Activated naive CD8-positive, alpha-beta T cell treated with anti-CD3 and anti-CD28 coated beads for 36 hours (primary cell): ENCODE measurements at regions not wholly inside any gene's neighbourhood (a gene's known extent, or its start where the extent isn't known, plus 50 kb on each side); places are given as distances from the start of the nearest gene placed in this dataset.

Experiments
- DNase-seq: peaks from one replicate; pipeline ENCODE4 v3.0.0; 2021
- H3K27ac Mint-ChIP-seq: one replicate; pipeline ENCODE4 v1.8.0; 2022; ENCODE audit warnings: mild to moderate bottlenecking, moderate library complexity, mixed read lengths
- H3K27me3 Mint-ChIP-seq: one replicate; pipeline ENCODE4 v1.8.0; 2022; ENCODE audit warnings: mild to moderate bottlenecking, mixed read lengths
- H3K36me3 Mint-ChIP-seq: one replicate; pipeline ENCODE4 v1.8.0; 2021; ENCODE audit warnings: mild to moderate bottlenecking, mixed read lengths
- H3K4me1 Mint-ChIP-seq: one replicate; pipeline ENCODE4 v1.8.0; 2021; ENCODE audit warnings: mixed read lengths
- H3K4me3 Mint-ChIP-seq: one replicate; pipeline ENCODE4 v1.8.0; 2022; ENCODE audit warnings: mild to moderate bottlenecking, moderate library complexity, mixed read lengths
- H3K9me3 Mint-ChIP-seq: one replicate; pipeline ENCODE4 v1.8.0; 2022; ENCODE audit warnings: mixed read lengths

GRCh38 chr1:79090985-79091384 lies 84.5 kb upstream of the ADGRL4 start:
- H3K9me3 Mint-ChIP-seq, result no peaks in the 10 kb centered on the region
- no peak overlapping the region for H3K4me3 Mint-ChIP-seq
- no peaks in the 10 kb centered on the region for H3K4me1 Mint-ChIP-seq
- H3K36me3 Mint-ChIP-seq, result no peaks in the 10 kb centered on the region
- no peak overlapping the region for H3K27ac Mint-ChIP-seq
- H3K27me3 Mint-ChIP-seq, result no peaks in the 10 kb centered on the region
- DNase-seq, result no peak

GRCh38 chr1:79089946-79090345 lies 83.4 kb upstream of the ADGRL4 start:
- Mint-ChIP-seq H3K36me3 (no peaks in the 10 kb centered on the region), H3K4me3 (no peak overlapping the region), H3K4me1 (no peaks in the 10 kb centered on the region), H3K27ac (no peak overlapping the region), H3K9me3 (no peaks in the 10 kb centered on the region), H3K27me3 (no peaks in the 10 kb centered on the region)
- no peak for DNase-seq

GRCh38 chr1:79082233-79082632 lies 75.7 kb upstream of the ADGRL4 start:
- H3K4me3 Mint-ChIP-seq, result no peak overlapping the region
- H3K9me3 Mint-ChIP-seq, result peaks cover 1% of the 10 kb centered on the region
- H3K4me1 Mint-ChIP-seq, result no peaks in the 10 kb centered on the region
- no peak overlapping the region for H3K27ac Mint-ChIP-seq
- H3K36me3 Mint-ChIP-seq, result no peaks in the 10 kb centered on the region
- no peak for DNase-seq
- H3K27me3 Mint-ChIP-seq, result no peaks in the 10 kb centered on the region

- no peaks in the 10 kb centered on the region for H3K36me3 Mint-ChIP-seq
- H3K9me3 Mint-ChIP-seq, result peaks cover 1% of the 10 kb centered on the region
- H3K4me1 Mint-ChIP-seq, result no peaks in the 10 kb centered on the region
- no peak overlapping the region for H3K27ac Mint-ChIP-seq
- no peak for DNase-seq
- H3K4me3 Mint-ChIP-seq, result no peak overlapping the region
- H3K27me3 Mint-ChIP-seq, result no peaks in the 10 kb centered on the region
Measured at GRCh38 chr1:79079770-79080169, 73.2 kb upstream of the ADGRL4 start.

- Mint-ChIP-seq H3K9me3 (peaks cover 8% of the 10 kb centered on the region), H3K4me1 (no peaks in the 10 kb centered on the region), H3K27me3 (no peaks in the 10 kb centered on the region), H3K27ac (no peak overlapping the region), H3K4me3 (no peak overlapping the region), H3K36me3 (no peaks in the 10 kb centered on the region)
- DNase-seq, result no peak
Measured at GRCh38 chr1:79074975-79075374, 68.4 kb upstream of the ADGRL4 start.

- no peak overlapping the region for H3K4me3 Mint-ChIP-seq
Measured at GRCh38 chr1:79069828-79070227, 63.3 kb upstream of the ADGRL4 start.

GRCh38 chr1:79059341-79059740 lies 52.8 kb upstream of the ADGRL4 start:
- H3K9me3 Mint-ChIP-seq, result peaks cover 13% of the 10 kb centered on the region
- H3K27me3 Mint-ChIP-seq, result no peaks in the 10 kb centered on the region
- no peak for DNase-seq
- no peaks in the 10 kb centered on the region for H3K36me3 Mint-ChIP-seq
- H3K4me1 Mint-ChIP-seq, result no peaks in the 10 kb centered on the region
- H3K4me3 Mint-ChIP-seq, result no peak overlapping the region
- H3K27ac Mint-ChIP-seq, result no peak overlapping the region

More at GRCh38 chr1:79069828-79070227, 63.3 kb upstream of the ADGRL4 start:
- H3K36me3 Mint-ChIP-seq, result no peaks in the 10 kb centered on the region
- no peak overlapping the region for H3K27ac Mint-ChIP-seq
- H3K4me1 Mint-ChIP-seq, result no peaks in the 10 kb centered on the region
- no peaks in the 10 kb centered on the region for H3K27me3 Mint-ChIP-seq
- DNase-seq, result no peak
- peaks cover 10% of the 10 kb centered on the region for H3K9me3 Mint-ChIP-seq
